H1 (cell line): ENCODE measurements at regions not wholly inside any gene's neighbourhood (a gene's known extent, or its start where the extent isn't known, plus 50 kb on each side); places are given as distances from the start of the nearest gene placed in this dataset.

Experiments
- EZH2 ChIP-seq: fragments of 200-600 bp; sonication (generic); IDR thresholded peaks from 2 replicates; pipeline ENCODE4 v1.7.1; 2012; ENCODE audit warnings: low read depth, mild to moderate bottlenecking, moderate library complexity, low read length, inconsistent platforms; ENCODE audit not compliant: severe bottlenecking
- FOSL1 ChIP-seq: IDR thresholded peaks from 2 replicates; pipeline ENCODE4 v1.6.1; 2011; ENCODE audit warnings: mild to moderate bottlenecking, low read depth, low read length, moderate library complexity; ENCODE audit not compliant: insufficient read depth
- GABPA ChIP-seq: IDR thresholded peaks from 2 replicates; pipeline ENCODE4 v1.6.1; 2011; ENCODE audit warnings: mild to moderate bottlenecking, low read length, moderate library complexity, borderline replicate concordance; ENCODE audit not compliant: insufficient read depth
- KDM1A ChIP-seq: fragments of 200-600, 300-600 bp; sonication (generic); IDR thresholded peaks from 2 replicates; pipeline ENCODE4 v1.7.1; 2016; ENCODE audit warnings: mild to moderate bottlenecking, low read length, borderline replicate concordance
- NANOG ChIP-seq: IDR thresholded peaks from 2 replicates; pipeline ENCODE4 v1.6.1; 2011; ENCODE audit warnings: low read length, low read depth, mild to moderate bottlenecking, inconsistent platforms; ENCODE audit not compliant: insufficient read depth, poor library complexity, severe bottlenecking
- POLR2A ChIP-seq, 2 experiments: IDR thresholded peaks; 1 replicate in 1 of 2; 2 replicates in 1 of 2; pipeline ENCODE4 v1.6.1; 2011; ENCODE audit warnings: low read depth in 2 of 2, low read length in 2 of 2, mild to moderate bottlenecking in 2 of 2; ENCODE audit errors: control extremely low read depth in 1 of 2
- POLR2AphosphoS5 ChIP-seq: IDR thresholded peaks from 2 replicates; pipeline ENCODE4 v1.6.1; 2011; ENCODE audit warnings: low read depth, low read length
- RAD21 ChIP-seq, 2 experiments: IDR thresholded peaks in 1 of 2; conservative IDR thresholded peaks in 1 of 2; 2 replicates each; pipeline ENCODE4 v1.6.1; 2011; ENCODE audit warnings: low read depth in 2 of 2, low read length in 2 of 2, improper control_type of control experiment in 1 of 2, inconsistent platforms in 1 of 2, mild to moderate bottlenecking in 1 of 2, moderate library complexity in 1 of 2
- RBBP5 ChIP-seq: IDR thresholded peaks from 2 replicates; pipeline ENCODE4 v1.7.1; 2012; ENCODE audit warnings: low read depth, mild to moderate bottlenecking, inconsistent platforms, low read length, moderate library complexity, borderline replicate concordance
- SIRT6 ChIP-seq: IDR thresholded peaks from one replicate; pipeline ENCODE4 v1.7.1; 2012; ENCODE audit warnings: low read length, inconsistent platforms
- SP4 ChIP-seq: IDR thresholded peaks from 2 replicates; pipeline ENCODE4 v1.6.1; 2012; ENCODE audit warnings: low read length, inconsistent platforms
- TAF1 ChIP-seq: IDR thresholded peaks from 2 replicates; pipeline ENCODE4 v1.6.1; 2011; ENCODE audit warnings: mild to moderate bottlenecking, low read depth, low read length
- TF ChIP-seq, protein P1 (sequence below), 3 experiments: IDR thresholded peaks; 1 replicate in 2 of 3; 2 replicates in 1 of 3; pipeline versions ENCODE4 v1.5.1 to v1.6.1; 2011; ENCODE audit warnings: low read length in 3 of 3, mild to moderate bottlenecking in 3 of 3, inconsistent platforms in 2 of 3, low read depth in 1 of 3, moderate library complexity in 1 of 3; ENCODE audit not compliant: insufficient read depth in 1 of 3; ENCODE audit errors: control extremely low read depth in 1 of 3

- TF ChIP-seq SP4 (no peak), POLR2AphosphoS5 (no peak), POLR2A (IDR thresholded peaks at IDR 0.05; ENCODE audit: control extremely low read depth in 1 of 2, low read depth in 2 of 2, low read length in 2 of 2) (no peak), GABPA (no peak), NANOG (no peak), SIRT6 (no peak), KDM1A (no peak), RBBP5 (no peak), TAF1 (no peak), RAD21 (IDR thresholded peaks at IDR 0.05 in 1 of 2, conservative IDR thresholded peaks at IDR 0.05 in 1 of 2; ENCODE audit: low read depth in 2 of 2, low read length in 2 of 2) (no peak), EZH2 (no peak), FOSL1 (no peak)
- TF ChIP-seq, protein P1, sequence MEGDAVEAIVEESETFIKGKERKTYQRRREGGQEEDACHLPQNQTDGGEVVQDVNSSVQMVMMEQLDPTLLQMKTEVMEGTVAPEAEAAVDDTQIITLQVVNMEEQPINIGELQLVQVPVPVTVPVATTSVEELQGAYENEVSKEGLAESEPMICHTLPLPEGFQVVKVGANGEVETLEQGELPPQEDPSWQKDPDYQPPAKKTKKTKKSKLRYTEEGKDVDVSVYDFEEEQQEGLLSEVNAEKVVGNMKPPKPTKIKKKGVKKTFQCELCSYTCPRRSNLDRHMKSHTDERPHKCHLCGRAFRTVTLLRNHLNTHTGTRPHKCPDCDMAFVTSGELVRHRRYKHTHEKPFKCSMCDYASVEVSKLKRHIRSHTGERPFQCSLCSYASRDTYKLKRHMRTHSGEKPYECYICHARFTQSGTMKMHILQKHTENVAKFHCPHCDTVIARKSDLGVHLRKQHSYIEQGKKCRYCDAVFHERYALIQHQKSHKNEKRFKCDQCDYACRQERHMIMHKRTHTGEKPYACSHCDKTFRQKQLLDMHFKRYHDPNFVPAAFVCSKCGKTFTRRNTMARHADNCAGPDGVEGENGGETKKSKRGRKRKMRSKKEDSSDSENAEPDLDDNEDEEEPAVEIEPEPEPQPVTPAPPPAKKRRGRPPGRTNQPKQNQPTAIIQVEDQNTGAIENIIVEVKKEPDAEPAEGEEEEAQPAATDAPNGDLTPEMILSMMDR (IDR thresholded peaks at IDR 0.05; ENCODE audit: control extremely low read depth in 1 of 3, insufficient read depth in 1 of 3, low read depth in 1 of 3, low read length in 3 of 3), result no peak
These were observed 624.4 kb downstream of the IRX1 start for GRCh38 chr5:4220016-4220415.
